ENCODE measurements at regions not wholly inside any gene's neighbourhood (a gene's known extent, or its start where the extent isn't known, plus 50 kb on each side); places are given as distances from the start of the nearest gene placed in this dataset.

GRCh38 chr18:78393086-78393862 lies 586.3 kb upstream of the SALL3 start:
- POLR2A ChIA-PET = no interaction called here
- CTCF ChIA-PET = no interaction called here
- DNase-seq (ENCODE audit: extremely low spot score) = no peak
- TF ChIP-seq NFRKB (IDR thresholded peaks at IDR 0.05) = no peak
- TF ChIP-seq BHLHE40 (IDR thresholded peaks at IDR 0.05; ENCODE audit: borderline replicate concordance) = no peak
- no peak for TF ChIP-seq SP1 (IDR thresholded peaks at IDR 0.05)
- TF ChIP-seq SUZ12 (IDR thresholded peaks at IDR 0.05) = no peak
- no peak for TF ChIP-seq ZNF384 (IDR thresholded peaks at IDR 0.05)
- no peak for TF ChIP-seq ARNT (IDR thresholded peaks at IDR 0.05)
- no peak for TF ChIP-seq FOXK2 (IDR thresholded peaks at IDR 0.05)

- no peak for TF ChIP-seq FOXM1 (IDR thresholded peaks at IDR 0.05; ENCODE audit: borderline replicate concordance)
- TF ChIP-seq FOXA1 (IDR thresholded peaks at IDR 0.05) = no peak
- no peak for TF ChIP-seq PKNOX1 (IDR thresholded peaks at IDR 0.05)
- no peak for TF ChIP-seq TARDBP (IDR thresholded peaks at IDR 0.05)
- TF ChIP-seq ELF4 (IDR thresholded peaks at IDR 0.05) = no peak
- no peak for DNase-seq (ENCODE audit: extremely low spot score)
- ChIA-PET CTCF (no interaction called here), POLR2A (no interaction called here)
These were observed 583.5 kb upstream of the SALL3 start for GRCh38 chr18:78396077-78396476.

- no peak for TF ChIP-seq ZNF384 (IDR thresholded peaks at IDR 0.05)
- TF ChIP-seq FOXM1 (IDR thresholded peaks at IDR 0.05; ENCODE audit: borderline replicate concordance) = no peak
- no peak for TF ChIP-seq FOXK2 (IDR thresholded peaks at IDR 0.05)
- TF ChIP-seq TARDBP (IDR thresholded peaks at IDR 0.05) = no peak
- TF ChIP-seq SUZ12 (IDR thresholded peaks at IDR 0.05) = no peak
- TF ChIP-seq SP1 (IDR thresholded peaks at IDR 0.05) = no peak
- TF ChIP-seq CTBP1 (IDR thresholded peaks at IDR 0.05; ENCODE audit: borderline replicate concordance) = no peak
- ChIA-PET CTCF (no interaction called here), POLR2A (no interaction called here)
- DNase-seq (ENCODE audit: extremely low spot score) = no peak
These were observed 582.9 kb upstream of the SALL3 start for GRCh38 chr18:78396756-78397155.

- POLR2A ChIA-PET = no interaction called here
- no peak for TF ChIP-seq ZNF384 (IDR thresholded peaks at IDR 0.05)
- TF ChIP-seq NFRKB (IDR thresholded peaks at IDR 0.05) = no peak
- TF ChIP-seq L3MBTL2 (conservative IDR thresholded peaks at IDR 0.05) = no peak
- no peak for TF ChIP-seq PKNOX1 (IDR thresholded peaks at IDR 0.05)
- no peak for TF ChIP-seq HDGF (IDR thresholded peaks at IDR 0.05; ENCODE audit: borderline replicate concordance)
- no peak for TF ChIP-seq FOXA1 (IDR thresholded peaks at IDR 0.05)
- TF ChIP-seq FOXK2 (IDR thresholded peaks at IDR 0.05) = no peak
- TF ChIP-seq CTBP1 (IDR thresholded peaks at IDR 0.05; ENCODE audit: borderline replicate concordance) = no peak
- no peak for TF ChIP-seq FOXM1 (IDR thresholded peaks at IDR 0.05; ENCODE audit: borderline replicate concordance)
- TF ChIP-seq BHLHE40 (IDR thresholded peaks at IDR 0.05; ENCODE audit: borderline replicate concordance) = no peak
- TF ChIP-seq LEF1 (IDR thresholded peaks at IDR 0.05; ENCODE audit: borderline replicate concordance) = no peak
- no peak for TF ChIP-seq ARNT (IDR thresholded peaks at IDR 0.05)
- TF ChIP-seq SP1 (IDR thresholded peaks at IDR 0.05) = no peak
- no peak for TF ChIP-seq SUZ12 (IDR thresholded peaks at IDR 0.05)
- TF ChIP-seq TARDBP (IDR thresholded peaks at IDR 0.05) = no peak
- TF ChIP-seq ELF4 (IDR thresholded peaks at IDR 0.05) = no peak
These were observed 579.6 kb upstream of the SALL3 start for GRCh38 chr18:78399992-78400503.

GRCh38 chr18:78402440-78402839 lies 577.2 kb upstream of the SALL3 start:
- no peak for DNase-seq (ENCODE audit: extremely low spot score)
- no peak for TF ChIP-seq FOXA1 (IDR thresholded peaks at IDR 0.05)
- no peak for TF ChIP-seq NFRKB (IDR thresholded peaks at IDR 0.05)
- TF ChIP-seq HDGF (IDR thresholded peaks at IDR 0.05; ENCODE audit: borderline replicate concordance) = no peak
- TF ChIP-seq ARNT (IDR thresholded peaks at IDR 0.05) = no peak
- no peak for TF ChIP-seq FOXK2 (IDR thresholded peaks at IDR 0.05)
- TF ChIP-seq SP1 (IDR thresholded peaks at IDR 0.05) = no peak
- no peak for TF ChIP-seq BHLHE40 (IDR thresholded peaks at IDR 0.05; ENCODE audit: borderline replicate concordance)
- TF ChIP-seq PKNOX1 (IDR thresholded peaks at IDR 0.05) = no peak
- POLR2A ChIA-PET = no interaction called here
- CTCF ChIA-PET = no interaction called here

More at GRCh38 chr18:78399992-78400503, 579.6 kb upstream of the SALL3 start:
- CTCF ChIA-PET = no interaction called here
- no peak for DNase-seq (ENCODE audit: extremely low spot score)

- ChIA-PET POLR2A (no interaction called here), CTCF (no interaction called here)
- TF ChIP-seq CTBP1 (IDR thresholded peaks at IDR 0.05; ENCODE audit: borderline replicate concordance) (no peak), BHLHE40 (IDR thresholded peaks at IDR 0.05; ENCODE audit: borderline replicate concordance) (no peak), FOXK2 (IDR thresholded peaks at IDR 0.05) (no peak), ARNT (IDR thresholded peaks at IDR 0.05) (no peak), L3MBTL2 (conservative IDR thresholded peaks at IDR 0.05) (no peak), LEF1 (IDR thresholded peaks at IDR 0.05; ENCODE audit: borderline replicate concordance) (no peak)
- DNase-seq (ENCODE audit: extremely low spot score) = no peak
These were observed 576.7 kb upstream of the SALL3 start for GRCh38 chr18:78402966-78403365.

GRCh38 chr18:78403371-78403770 lies 576.2 kb upstream of the SALL3 start:
- CTCF ChIA-PET = no interaction called here
- POLR2A ChIA-PET = no interaction called here
- DNase-seq (ENCODE audit: extremely low spot score) = no peak
- TF ChIP-seq FOXM1 (IDR thresholded peaks at IDR 0.05; ENCODE audit: borderline replicate concordance) (no peak), FOXK2 (IDR thresholded peaks at IDR 0.05) (no peak), BHLHE40 (IDR thresholded peaks at IDR 0.05; ENCODE audit: borderline replicate concordance) (no peak), NFRKB (IDR thresholded peaks at IDR 0.05) (no peak), ARNT (IDR thresholded peaks at IDR 0.05) (no peak), L3MBTL2 (conservative IDR thresholded peaks at IDR 0.05) (no peak), TARDBP (IDR thresholded peaks at IDR 0.05) (no peak), HDGF (IDR thresholded peaks at IDR 0.05; ENCODE audit: borderline replicate concordance) (no peak), ZNF384 (IDR thresholded peaks at IDR 0.05) (no peak), ELF4 (IDR thresholded peaks at IDR 0.05) (no peak), PKNOX1 (IDR thresholded peaks at IDR 0.05) (no peak), SP1 (IDR thresholded peaks at IDR 0.05) (no peak), LEF1 (IDR thresholded peaks at IDR 0.05; ENCODE audit: borderline replicate concordance) (no peak), SUZ12 (IDR thresholded peaks at IDR 0.05) (no peak), FOXA1 (IDR thresholded peaks at IDR 0.05) (no peak)
